ENCODE measurements at regions not wholly inside any gene's neighbourhood (a gene's known extent, or its start where the extent isn't known, plus 50 kb on each side); places are given as distances from the start of the nearest gene placed in this dataset.

GRCh38 chr12:84355561-84355960 lies 557.0 kb downstream of the SLC6A15 start:
- POLR2A ChIA-PET: no interaction called here
- H3K27me3 ChIP-seq (ENCODE audit: control insufficient read depth, insufficient read depth, low read length): no peaks in the 10 kb centered on the region
- no peak for TF ChIP-seq CTCF (IDR thresholded peaks at IDR 0.05; ENCODE audit: low read depth, low read length)
- no peak overlapping the region for H3K27ac ChIP-seq (ENCODE audit: low read depth, low read length)
- CTCF ChIA-PET: no interaction called here
- no peaks in the 10 kb centered on the region for H3K9me3 ChIP-seq (ENCODE audit: control insufficient read depth, insufficient read depth, low read length)
- DNase-seq (ENCODE audit: low read depth, low spot score): no peak
- H3K4me3 ChIP-seq (ENCODE audit: low read depth, low read length): no peak overlapping the region

GRCh38 chr12:84348582-84348981 lies 564.0 kb downstream of the SLC6A15 start:
- H3K27me3 ChIP-seq (ENCODE audit: control insufficient read depth, insufficient read depth, low read length): no peaks in the 10 kb centered on the region
- no peak overlapping the region for H3K4me3 ChIP-seq (ENCODE audit: low read depth, low read length)
- POLR2A ChIA-PET: no interaction called here
- no peak overlapping the region for H3K27ac ChIP-seq (ENCODE audit: low read depth, low read length)
- TF ChIP-seq CTCF (IDR thresholded peaks at IDR 0.05; ENCODE audit: low read depth, low read length): no peak
- DNase-seq (ENCODE audit: low read depth, low spot score): no peak
- no peaks in the 10 kb centered on the region for H3K9me3 ChIP-seq (ENCODE audit: control insufficient read depth, insufficient read depth, low read length)
- CTCF ChIA-PET: no interaction called here

GRCh38 chr12:84341467-84342193 lies 571.0 kb downstream of the SLC6A15 start:
- CTCF ChIA-PET: interaction anchor here (0.6 kb wide), 1 partner anchor 39 kb away, joined by 4 read pairs; no protein-coding TSS in a partner anchor
- POLR2A ChIA-PET: no interaction called here

GRCh38 chr12:84336231-84336630 lies 576.4 kb downstream of the SLC6A15 start:
- H3K9me3 ChIP-seq (ENCODE audit: control insufficient read depth, insufficient read depth, low read length): no peaks in the 10 kb centered on the region
- DNase-seq (ENCODE audit: low read depth, low spot score): no peak
- ChIA-PET CTCF (no interaction called here), POLR2A (no interaction called here)
- H3K27ac ChIP-seq (ENCODE audit: low read depth, low read length): no peak overlapping the region
- no peaks in the 10 kb centered on the region for H3K27me3 ChIP-seq (ENCODE audit: control insufficient read depth, insufficient read depth, low read length)
- H3K4me3 ChIP-seq (ENCODE audit: low read depth, low read length): no peak overlapping the region
- TF ChIP-seq CTCF (IDR thresholded peaks at IDR 0.05; ENCODE audit: low read depth, low read length): no peak

More at GRCh38 chr12:84341467-84342193, 571.0 kb downstream of the SLC6A15 start:
- no peak overlapping the region for H3K27ac ChIP-seq (ENCODE audit: low read depth, low read length)
- no peak for DNase-seq (ENCODE audit: low read depth, low spot score)
- H3K9me3 ChIP-seq (ENCODE audit: control insufficient read depth, insufficient read depth, low read length): no peaks in the 10 kb centered on the region
- H3K27me3 ChIP-seq (ENCODE audit: control insufficient read depth, insufficient read depth, low read length): no peaks in the 10 kb centered on the region
- H3K4me3 ChIP-seq (ENCODE audit: low read depth, low read length): no peak overlapping the region
- no peak for TF ChIP-seq CTCF (IDR thresholded peaks at IDR 0.05; ENCODE audit: low read depth, low read length)

- Histone ChIP-seq H3K27ac (ENCODE audit: low read depth, low read length) (no peak overlapping the region), H3K9me3 (ENCODE audit: control insufficient read depth, insufficient read depth, low read length) (no peaks in the 10 kb centered on the region), H3K27me3 (ENCODE audit: control insufficient read depth, insufficient read depth, low read length) (no peaks in the 10 kb centered on the region), H3K4me3 (ENCODE audit: low read depth, low read length) (no peak overlapping the region)
- ChIA-PET CTCF (no interaction called here), POLR2A (no interaction called here)
- DNase-seq (ENCODE audit: low read depth, low spot score): no peak
- no peak for TF ChIP-seq CTCF (IDR thresholded peaks at IDR 0.05; ENCODE audit: low read depth, low read length)
Observed at GRCh38 chr12:84329938-84330337, 582.7 kb downstream of the SLC6A15 start.

Measured in AG04450 (cell line).